ENCODE measurements at regions not wholly inside any gene's neighbourhood (a gene's known extent, or its start where the extent isn't known, plus 50 kb on each side); places are given as distances from the start of the nearest gene placed in this dataset.

GRCh38 chr12:98280152-98280551, 235.2 kb upstream of the TMPO start:
- DNase-seq (ENCODE audit: low read depth) = no peak

DNA sequence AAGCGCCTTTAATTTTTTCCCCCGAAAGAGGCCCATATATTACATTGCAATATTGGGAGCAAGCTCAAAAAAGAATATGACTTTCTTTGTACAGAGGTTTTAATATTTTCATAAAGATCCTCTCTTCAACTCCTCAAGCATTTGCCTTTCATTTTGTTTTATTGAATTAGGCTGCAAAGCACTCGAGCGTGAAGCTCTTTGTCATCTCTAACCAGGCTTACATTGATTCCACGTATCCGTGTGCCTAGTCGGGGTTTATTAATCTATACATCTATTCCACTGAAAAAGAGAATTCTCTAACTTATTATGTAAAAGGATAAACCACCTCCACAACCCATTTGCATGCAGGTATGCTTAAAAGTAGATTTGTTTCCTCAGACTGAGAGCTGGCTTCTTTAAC, 234.8 kb upstream of the TMPO start:
- DNase-seq (ENCODE audit: low read depth) = no peak

DNA sequence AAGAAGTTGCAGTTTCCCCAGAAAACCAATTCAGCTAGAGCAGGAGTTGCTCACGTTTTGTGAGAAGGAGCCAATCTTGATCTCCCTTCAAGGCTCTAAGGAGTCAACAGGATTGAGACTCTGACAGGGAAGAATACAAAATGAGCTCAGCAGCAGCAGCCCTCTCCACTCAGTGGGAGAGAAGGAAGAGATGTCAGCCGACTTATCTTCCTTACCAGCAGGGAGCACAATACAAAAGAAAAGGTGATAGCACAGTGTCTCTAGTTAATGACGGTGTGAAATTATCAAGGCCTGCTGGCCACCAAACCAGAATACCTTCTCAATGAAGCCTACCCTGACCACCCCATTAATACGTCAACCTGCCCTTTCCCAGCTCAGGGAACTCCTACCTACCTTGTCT, 223.6 kb upstream of the TMPO start:
- DNase-seq (ENCODE audit: low read depth) = no peak

GRCh38 chr12:98294051-98294805, 221.2 kb upstream of the TMPO start:
- DNase-seq (ENCODE audit: low read depth) = no peak

DNA sequence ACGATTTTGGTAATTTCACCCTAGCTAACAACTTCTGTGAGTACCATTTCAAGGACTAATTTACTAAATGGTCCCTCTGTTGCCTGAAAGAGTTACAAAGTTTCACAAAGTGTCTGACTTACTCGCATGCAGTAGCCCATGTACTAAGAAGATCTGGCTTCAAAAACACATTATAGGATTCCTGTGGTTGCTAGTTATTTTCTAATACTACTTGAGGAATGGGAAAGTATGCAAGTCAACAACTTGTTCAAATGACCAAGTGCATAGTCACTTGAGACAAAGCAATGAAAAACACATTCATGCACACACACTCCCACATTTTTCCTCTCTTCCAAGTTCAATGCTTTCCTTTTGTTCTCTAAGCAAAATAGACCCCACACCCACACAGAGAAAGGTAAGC, 219.7 kb upstream of the TMPO start:
- no peak for DNase-seq (ENCODE audit: low read depth)

DNA sequence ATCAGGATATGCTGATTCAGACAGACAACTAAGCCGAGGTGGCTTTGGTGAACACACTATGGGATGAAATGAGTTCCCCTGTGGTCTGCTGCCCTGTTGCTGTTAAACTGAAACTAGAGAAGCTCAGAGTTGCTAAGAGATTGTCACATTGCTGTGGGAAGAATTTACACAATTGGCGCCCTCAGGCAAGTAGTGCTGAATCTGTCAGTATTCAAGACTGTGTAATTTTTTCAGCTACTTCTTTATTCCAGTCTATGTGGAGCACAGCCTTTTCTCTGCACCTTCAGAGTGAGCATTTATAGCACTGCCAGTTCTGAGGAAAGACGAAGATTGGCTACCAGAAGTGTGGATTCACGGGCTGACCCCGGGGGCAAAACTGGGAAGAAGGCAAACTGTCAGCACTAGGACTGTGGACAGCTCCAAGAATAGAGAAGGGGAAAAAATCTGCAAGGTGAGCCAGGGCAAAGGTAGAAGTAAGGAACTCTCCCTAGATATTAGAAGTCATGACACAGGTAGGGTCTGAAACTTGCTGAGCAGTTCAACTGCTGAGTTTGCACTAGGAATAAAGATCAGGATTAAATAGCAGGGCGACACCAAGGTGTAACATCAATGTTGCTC, 218.8 kb upstream of the TMPO start:
- no peak for DNase-seq (ENCODE audit: low read depth)

DNA sequence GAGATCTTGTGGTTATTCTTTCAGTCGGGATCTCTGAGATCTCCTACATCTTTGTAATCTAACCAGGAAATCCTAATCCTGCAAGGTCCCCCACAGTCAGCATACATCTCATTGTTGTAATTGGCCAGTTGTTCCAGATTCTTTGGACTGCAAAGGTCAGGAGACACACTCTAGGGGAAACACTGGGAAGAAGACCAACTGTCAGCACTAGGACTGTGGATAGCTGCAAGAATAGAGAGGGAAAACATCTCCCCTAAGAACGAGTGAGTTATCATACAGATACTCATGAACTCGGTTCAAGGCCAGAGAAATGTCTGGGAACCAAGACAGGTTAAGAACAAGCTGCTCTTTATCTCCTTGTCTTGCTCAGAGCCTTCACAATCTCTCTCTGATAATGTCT, 217.9 kb upstream of the TMPO start:
- DNase-seq (ENCODE audit: low read depth) = no peak

DNA sequence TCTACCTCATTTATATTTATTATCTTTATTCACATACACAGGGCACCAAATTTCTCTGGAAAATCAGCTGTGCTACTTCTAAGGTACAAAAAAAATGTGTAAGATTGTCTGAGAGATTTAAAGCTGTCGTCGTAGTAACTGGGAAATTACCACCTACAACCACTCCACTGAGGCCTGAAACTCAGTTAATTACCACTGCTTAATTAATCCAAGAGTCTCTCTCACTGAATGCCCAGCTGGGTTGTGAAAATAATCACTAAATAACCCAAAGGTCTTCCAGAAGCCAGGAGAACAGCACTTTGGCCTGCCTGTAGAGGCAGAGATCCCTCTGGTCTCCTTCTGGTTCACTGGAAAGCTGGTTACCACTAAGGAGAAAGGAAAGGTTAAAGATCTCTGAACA, 207.2 kb upstream of the TMPO start:
- DNase-seq (ENCODE audit: low read depth) = no peak

DNA sequence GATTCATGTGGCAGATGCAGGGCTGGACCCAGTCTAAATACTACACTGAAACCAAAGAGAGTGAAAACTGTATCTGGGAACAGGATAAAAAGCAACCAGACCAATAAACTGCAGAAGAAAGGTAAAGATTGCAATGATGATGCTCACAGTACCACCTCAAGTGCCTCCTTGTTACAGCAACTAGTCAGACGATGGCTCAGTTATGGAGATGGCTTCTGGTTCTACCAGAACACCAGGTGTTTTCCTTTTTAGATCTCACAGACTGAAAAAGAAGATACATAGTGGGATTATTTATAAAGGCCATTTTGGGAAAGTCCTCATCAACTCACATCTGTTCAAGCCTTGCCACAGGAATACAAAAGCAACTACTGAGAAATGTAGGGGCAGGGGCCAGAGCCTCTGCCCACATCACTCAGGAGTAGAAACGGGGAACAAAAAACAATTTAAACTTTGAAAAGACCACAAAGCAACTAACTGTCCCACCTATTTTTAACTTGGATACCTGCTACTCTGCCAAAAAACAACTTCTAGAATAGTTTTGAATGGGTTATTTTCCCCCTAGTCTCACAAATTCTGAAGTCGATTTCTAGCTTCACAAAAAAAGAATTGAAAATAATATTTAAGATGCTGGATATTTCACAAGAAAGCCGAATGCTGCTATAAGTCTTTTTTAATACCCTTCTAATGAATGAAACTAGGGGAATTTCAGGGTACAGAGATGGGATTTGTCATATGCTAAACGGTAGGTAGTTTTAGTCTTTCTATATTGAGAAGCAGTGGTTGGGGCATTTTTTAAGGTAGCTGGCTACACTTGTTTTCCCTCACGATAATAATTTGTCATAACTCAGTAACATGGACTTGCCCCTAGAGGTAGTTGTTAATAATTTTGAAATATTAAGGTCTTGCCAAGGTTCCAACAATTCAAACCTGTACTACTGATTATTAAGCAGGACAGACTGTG, 197.2 kb upstream of the TMPO start:
- no peak for DNase-seq (ENCODE audit: low read depth)

- no peak for DNase-seq (ENCODE audit: low read depth)
These were observed 195.5 kb upstream of the TMPO start for GRCh38 chr12:98319716-98320425.

DNA sequence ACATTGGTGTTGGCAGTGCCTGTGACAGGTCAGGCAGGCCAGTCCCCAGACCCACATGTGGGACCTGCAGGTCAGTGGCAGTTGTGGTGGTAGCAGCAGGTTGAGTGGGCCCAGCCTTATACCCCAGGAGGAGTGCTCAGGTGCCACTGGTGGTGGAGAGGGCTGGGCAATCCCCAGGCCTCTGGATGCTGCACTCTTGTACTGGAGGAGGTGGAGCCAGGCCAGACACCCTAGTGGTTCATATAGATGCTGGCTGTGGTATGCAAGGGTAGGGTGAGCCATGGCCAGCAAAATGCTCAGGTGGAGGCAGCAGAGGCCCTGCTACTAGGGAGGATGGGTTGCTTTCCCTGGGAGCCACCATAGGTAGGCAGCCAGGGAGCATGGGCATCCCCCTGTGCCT, 190.4 kb upstream of the TMPO start:
- no peak for DNase-seq (ENCODE audit: low read depth)

DNA sequence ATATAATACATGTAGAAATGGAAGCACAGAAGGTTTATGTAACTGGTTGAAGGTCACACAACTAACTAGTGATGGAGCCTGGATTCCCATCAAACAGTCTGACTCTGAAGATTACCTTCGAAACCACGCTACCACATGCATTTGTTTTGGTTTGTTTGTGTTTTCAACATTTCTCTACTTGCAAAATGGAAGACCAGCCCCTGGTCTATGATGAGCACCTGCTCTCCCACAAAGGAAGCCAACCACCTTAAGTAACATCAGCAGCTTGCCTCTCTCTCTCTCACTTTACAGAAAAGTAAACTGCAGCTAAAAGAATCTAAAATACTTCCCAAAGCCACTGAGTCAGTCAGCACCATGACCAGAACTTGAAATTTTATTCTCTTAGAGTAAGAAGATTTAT, 186.9 kb upstream of the TMPO start:
- no peak for DNase-seq (ENCODE audit: low read depth)

DNA sequence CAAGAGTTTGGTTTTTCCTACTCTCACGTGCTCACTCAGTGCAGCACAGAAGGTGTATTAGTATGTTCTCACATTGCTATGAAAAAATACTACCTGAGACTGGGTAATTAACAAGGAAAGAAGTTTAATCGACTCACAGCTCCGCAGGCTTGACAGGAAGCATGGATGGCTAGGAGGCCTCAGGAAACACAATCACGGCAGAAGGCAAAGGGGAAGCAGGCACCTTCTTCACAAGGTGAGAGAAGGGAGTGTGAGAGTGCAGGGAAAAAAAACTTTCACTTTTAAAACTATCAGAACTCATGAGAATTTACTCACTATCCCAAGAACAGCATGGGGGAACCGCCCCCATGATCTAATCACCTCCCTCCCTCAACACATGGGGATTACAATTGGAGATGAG, 185.8 kb upstream of the TMPO start:
- no peak for DNase-seq (ENCODE audit: low read depth)

- DNase-seq (ENCODE audit: low read depth) = no peak
These were observed 182.7 kb upstream of the TMPO start for GRCh38 chr12:98332642-98333041.

- no peak for DNase-seq (ENCODE audit: low read depth)
These were observed 180.6 kb upstream of the TMPO start for GRCh38 chr12:98334768-98335167.

GRCh38 chr12:98341026-98341425, 174.4 kb upstream of the TMPO start:
- DNase-seq (ENCODE audit: low read depth) = no peak

- no peak for DNase-seq (ENCODE audit: low read depth)
These were observed 173.7 kb upstream of the TMPO start for GRCh38 chr12:98341732-98342131.

DNA sequence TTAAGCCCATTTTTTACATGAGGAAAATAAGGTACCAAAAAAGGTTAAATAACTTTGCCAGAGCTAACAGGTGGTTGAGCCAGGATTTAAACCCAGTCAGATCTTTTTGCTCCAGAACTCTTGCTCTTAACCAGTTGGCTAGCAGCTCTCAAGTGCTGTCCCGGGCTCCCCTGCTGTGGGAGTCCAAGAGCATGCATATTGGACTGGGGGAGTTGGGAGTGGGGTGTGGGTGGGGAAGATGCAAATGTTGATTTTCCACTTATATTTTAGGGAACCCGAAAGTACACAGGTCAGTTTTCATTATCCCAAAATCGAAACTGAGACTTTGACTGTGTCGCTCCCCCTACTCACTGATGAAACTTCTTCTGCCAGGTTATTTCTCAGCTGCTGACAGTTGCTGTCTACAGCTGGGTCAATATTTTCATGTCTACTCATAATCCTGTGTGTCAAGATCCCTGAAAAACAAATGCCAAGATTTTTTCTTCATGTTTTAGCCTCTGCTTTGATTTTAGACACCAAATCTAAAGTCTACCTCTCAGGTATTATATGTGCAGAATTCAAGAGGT, 172.3 kb upstream of the TMPO start:
- no peak for DNase-seq (ENCODE audit: low read depth)

- no peak for DNase-seq (ENCODE audit: low read depth)
These were observed 171.1 kb upstream of the TMPO start for GRCh38 chr12:98344046-98344930.

- DNase-seq (ENCODE audit: low read depth) = no peak
These were observed 170.0 kb upstream of the TMPO start for GRCh38 chr12:98345308-98345876.

GRCh38 chr12:98351089-98351488, 164.3 kb upstream of the TMPO start:
- DNase-seq (ENCODE audit: low read depth) = no peak

All from HS-5 (cell line).